ENCODE measurements at regions not wholly inside any gene's neighbourhood (a gene's known extent, or its start where the extent isn't known, plus 50 kb on each side); places are given as distances from the start of the nearest gene placed in this dataset.

- DNase-seq = peak; percentile 80
These were observed 102.3 kb upstream of the TMPRSS2 start for GRCh38 chr21:41610042-41610839.

- DNase-seq = no peak
These were observed 98.7 kb upstream of the TMPRSS2 start for GRCh38 chr21:41606706-41607105.

GRCh38 chr21:41605934-41606285, 98.0 kb upstream of the TMPRSS2 start:
- DNase-seq = no peak

DNA sequence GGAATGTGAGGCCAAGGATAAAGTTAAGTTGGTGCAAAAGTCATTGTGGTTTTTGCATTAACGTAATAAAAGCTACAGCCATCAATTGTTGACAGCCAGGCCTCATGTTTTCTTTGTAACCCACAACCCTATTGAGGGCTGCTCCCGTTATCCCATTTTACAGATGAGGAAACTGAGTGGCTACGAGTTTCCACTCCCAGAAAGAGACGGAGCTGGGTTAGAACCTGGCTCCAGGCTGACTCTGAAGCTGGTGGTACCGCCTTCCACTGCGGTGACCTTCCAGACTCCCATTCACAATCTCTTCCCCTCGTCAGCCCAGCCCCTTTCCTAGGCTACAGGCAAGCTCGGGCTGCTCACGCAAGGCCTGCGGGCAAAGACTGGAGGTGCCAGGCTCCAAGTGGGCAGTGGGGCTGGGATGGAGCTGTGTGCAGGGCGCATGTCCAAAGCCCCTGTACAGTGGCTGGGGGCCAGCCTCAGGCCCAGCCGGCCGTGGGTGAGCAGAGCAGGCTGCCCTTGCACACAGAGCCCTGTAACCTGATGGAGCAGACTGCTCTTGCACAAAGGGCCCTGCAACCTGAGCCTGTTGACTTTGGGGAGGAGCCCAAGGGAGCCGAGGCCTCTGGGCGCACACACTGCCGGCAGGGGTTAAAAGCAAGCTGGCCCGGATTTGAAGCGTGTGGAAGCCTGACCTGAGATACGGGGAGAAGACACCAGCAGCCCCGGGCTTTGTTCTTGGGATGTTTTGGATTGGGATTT, 97.4 kb upstream of the TMPRSS2 start:
- no peak for DNase-seq

GRCh38 chr21:41604583-41605041, 96.7 kb upstream of the TMPRSS2 start:
- DNase-seq = no peak

DNA sequence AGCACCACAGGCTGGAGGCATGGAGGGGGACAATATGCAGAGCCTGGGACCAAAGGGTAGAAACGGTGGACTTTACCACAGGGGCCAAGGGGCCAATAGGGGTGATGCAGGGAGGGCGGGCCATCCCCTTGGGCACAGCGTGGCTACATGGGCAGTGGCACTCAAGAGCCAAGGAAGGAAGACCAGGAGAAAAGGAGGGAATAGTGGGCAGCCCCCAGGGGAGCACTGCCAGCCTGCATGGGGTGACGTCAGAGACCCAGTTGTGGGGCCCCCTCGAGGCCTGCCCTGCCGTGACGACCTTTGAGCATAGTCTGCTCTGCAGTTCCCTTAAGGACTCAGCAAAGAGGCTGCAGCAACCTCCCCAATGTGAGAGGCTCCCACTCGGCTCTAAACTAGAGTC, 95.5 kb upstream of the TMPRSS2 start:
- DNase-seq = no peak

DNA sequence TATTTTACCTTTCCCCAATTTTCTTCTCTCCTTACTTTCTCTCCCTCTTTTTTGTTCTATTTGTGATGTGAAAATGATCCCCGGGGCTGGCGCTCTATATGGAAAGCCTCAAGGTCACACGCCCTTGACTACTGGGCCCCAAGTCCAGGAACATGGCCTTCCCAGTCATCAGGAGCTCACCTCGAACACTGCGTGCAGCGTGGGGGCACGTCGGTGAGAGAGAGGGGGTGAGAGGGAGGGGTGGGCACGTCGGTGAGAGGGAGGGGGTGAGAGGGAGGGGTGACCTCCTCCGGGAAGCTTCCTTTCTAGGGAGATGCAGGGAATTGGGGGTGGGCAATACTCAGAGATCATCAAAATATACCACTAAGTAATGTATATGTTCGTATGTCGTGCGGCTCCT, 94.6 kb upstream of the TMPRSS2 start:
- DNase-seq = no peak

- DNase-seq = no peak
These were observed 93.8 kb upstream of the TMPRSS2 start for GRCh38 chr21:41601573-41602368.

GRCh38 chr21:41600961-41601572, 93.1 kb upstream of the TMPRSS2 start:
- DNase-seq = no peak

DNA sequence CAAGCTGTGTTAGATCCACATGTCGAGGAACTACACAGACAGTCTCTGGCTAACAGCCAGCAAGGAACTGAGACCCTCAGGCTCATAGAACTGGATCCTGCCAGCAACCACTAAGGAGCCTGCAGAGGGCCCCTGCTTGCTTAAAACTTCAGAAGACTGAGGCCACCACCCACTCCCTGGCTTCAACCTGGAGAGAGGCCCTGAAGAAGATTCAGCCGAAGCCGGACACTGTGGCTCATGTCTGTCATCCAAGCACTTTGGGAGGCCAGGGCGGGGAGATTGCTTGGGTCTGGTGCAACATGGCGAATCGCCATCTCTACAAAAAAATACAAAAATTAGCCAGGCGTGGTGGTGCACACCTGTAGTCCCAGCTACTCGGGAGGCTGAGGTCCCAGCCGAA, 92.6 kb upstream of the TMPRSS2 start:
- no peak for DNase-seq

GRCh38 chr21:41600116-41600515, 92.2 kb upstream of the TMPRSS2 start:
- no peak for DNase-seq

DNA sequence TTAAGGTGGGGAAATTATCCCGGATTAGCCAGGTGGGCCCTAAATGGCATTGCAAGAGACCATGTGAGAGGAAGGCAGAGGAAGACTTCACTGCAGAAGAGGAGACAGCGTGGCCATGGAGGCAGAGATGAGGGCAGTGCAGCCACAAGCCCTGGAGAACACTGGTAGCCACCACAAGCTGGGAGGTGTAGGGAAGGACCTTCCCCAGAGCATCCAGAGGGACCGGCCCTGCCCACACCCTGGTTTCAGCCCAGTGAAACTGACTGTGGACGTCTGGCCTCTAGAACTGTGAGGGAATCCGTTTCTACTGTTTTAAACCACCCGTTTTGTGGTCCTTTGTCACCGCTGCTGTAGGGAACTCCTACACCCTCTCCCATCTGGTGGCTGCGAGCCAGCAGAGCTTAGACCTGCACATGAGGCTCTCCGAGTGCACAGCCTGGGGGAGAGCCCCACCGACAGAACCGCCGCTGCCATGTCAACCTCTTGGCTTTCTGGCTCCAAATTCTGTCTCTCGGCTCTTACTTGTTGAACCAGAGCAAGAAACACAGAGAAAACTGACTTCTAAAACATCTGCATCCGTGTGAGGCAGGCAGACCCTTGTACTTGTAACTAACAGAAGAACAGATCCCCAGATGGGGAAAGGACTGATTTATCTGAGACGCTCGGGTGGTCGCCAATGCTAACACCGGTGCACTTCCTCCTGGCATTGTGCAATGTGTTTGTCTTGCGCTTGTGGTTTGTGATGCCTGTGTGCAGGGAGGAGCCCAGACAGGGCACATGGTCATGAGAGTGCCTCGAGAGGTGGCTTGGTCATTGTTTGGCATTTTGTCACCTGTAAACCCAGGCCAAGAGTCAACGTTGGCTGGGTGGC, 90.8 kb upstream of the TMPRSS2 start:
- DNase-seq = no peak

GRCh38 chr21:41597811-41598231, 89.9 kb upstream of the TMPRSS2 start:
- no peak for DNase-seq

DNA sequence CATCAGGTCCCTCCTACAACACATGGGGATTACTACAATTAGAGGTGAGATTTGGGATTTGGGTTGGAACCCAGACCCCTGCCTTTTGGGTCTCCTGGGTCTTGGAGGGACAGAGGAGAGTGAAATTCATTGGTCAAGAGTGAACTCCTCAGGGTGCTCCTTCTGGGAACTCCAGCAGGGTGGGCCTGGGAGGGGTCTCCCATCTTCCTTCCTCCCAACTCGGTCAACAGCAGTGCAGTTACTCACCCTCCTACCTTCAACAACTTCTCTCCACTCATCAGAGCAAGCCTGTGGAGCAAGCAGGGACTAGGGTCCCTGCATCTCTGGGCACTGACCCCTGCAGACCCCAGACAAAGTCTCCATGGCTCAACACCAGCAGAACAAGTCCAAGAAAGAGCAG, 89.3 kb upstream of the TMPRSS2 start:
- no peak for DNase-seq

GRCh38 chr21:41596241-41596925, 88.4 kb upstream of the TMPRSS2 start:
- no peak for DNase-seq

GRCh38 chr21:41594268-41594667, 86.3 kb upstream of the TMPRSS2 start:
- no peak for DNase-seq

GRCh38 chr21:41593760-41594138, 85.8 kb upstream of the TMPRSS2 start:
- no peak for DNase-seq

GRCh38 chr21:41593051-41593759, 85.2 kb upstream of the TMPRSS2 start:
- DNase-seq = no peak

DNA sequence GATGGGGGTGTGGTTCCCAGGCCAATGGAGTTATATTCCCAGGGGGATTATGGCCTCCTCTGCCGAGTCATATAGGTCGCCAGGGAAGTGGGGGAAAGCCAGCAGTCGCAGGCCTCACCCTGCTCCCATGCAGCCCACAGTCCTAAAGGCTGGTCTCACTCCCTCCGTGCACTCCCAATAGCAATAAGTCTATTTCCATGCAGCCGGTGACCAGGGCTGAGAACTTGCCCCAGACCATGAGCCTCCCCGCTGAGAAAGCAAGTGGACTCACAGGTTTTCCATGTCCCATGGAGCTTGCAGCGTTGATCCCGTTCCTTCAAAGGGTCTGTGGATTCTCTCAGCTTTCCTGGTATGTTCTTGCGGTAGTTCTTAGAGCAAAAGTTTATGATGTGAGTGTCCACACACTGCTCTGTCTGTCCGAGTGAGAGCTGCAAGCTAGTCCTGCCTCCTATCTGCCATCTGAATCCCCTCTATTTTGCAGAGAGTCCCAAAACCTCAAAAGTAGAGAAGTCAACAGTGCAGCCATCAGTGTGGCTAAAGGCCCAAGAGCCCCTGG, 81.7 kb upstream of the TMPRSS2 start:
- DNase-seq = no peak

DNA sequence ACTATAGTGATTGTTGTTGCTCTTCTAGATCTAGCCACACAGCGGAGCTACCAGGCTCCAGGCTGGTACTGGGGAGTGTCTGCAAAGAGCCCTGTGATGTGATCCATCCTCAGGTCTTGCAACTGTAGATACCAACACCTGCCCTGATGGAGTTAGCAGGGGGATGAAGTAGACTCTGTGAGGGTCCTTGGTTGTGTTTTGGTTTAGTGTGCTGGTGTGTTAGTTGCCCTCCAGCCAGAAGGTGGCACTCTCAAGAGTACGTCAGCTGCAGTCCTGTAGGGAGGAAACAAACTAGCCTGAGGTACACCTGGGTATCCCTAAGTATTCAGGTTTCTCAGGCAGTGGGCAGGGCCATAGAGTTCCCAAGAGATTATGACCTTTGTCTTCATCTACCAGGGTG, 81.2 kb upstream of the TMPRSS2 start:
- DNase-seq = no peak
